ENCODE measurements at regions not wholly inside any gene's neighbourhood (a gene's known extent, or its start where the extent isn't known, plus 50 kb on each side); places are given as distances from the start of the nearest gene placed in this dataset.

DNA sequence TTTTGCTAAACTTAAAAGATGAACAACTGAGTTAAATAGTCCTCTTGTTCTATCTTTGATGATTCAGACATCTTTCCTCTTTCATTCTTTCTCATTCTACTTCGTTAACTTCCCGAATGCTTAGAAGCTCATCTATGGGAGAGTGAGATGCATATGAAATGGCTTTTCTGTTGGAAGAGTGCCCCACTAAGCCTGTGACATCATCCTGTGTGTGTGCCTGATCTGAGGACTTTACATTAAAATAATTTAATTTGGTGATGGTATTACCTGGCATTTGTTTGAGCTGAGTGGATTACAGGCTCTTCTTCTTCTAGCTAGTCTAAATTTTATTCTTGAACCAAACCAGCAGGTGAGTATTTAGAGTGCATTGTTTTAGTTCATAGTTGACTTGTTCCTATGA lies 626.5 kb downstream of the QKI start:
- no peak overlapping the region for H3K27ac Mint-ChIP-seq (ENCODE audit: unreplicated experiment)
- H3K9me3 Mint-ChIP-seq (ENCODE audit: unreplicated experiment), result peaks cover 11% of the 10 kb centered on the region
- H3K4me3 Mint-ChIP-seq (ENCODE audit: unreplicated experiment), result no peak overlapping the region
- peaks cover 6% of the 10 kb centered on the region for H3K36me3 Mint-ChIP-seq (ENCODE audit: low read depth, unreplicated experiment)
- TF ChIP-seq, protein P1, sequence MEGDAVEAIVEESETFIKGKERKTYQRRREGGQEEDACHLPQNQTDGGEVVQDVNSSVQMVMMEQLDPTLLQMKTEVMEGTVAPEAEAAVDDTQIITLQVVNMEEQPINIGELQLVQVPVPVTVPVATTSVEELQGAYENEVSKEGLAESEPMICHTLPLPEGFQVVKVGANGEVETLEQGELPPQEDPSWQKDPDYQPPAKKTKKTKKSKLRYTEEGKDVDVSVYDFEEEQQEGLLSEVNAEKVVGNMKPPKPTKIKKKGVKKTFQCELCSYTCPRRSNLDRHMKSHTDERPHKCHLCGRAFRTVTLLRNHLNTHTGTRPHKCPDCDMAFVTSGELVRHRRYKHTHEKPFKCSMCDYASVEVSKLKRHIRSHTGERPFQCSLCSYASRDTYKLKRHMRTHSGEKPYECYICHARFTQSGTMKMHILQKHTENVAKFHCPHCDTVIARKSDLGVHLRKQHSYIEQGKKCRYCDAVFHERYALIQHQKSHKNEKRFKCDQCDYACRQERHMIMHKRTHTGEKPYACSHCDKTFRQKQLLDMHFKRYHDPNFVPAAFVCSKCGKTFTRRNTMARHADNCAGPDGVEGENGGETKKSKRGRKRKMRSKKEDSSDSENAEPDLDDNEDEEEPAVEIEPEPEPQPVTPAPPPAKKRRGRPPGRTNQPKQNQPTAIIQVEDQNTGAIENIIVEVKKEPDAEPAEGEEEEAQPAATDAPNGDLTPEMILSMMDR (IDR thresholded peaks at IDR 0.05; ENCODE audit: unreplicated experiment), result no peak
- no peak for DNase-seq (ENCODE audit: low spot score)
- H3K4me1 Mint-ChIP-seq (ENCODE audit: unreplicated experiment), result peaks cover 9% of the 10 kb centered on the region
- peaks cover 2% of the 10 kb centered on the region for H3K27me3 Mint-ChIP-seq (ENCODE audit: unreplicated experiment)

DNA sequence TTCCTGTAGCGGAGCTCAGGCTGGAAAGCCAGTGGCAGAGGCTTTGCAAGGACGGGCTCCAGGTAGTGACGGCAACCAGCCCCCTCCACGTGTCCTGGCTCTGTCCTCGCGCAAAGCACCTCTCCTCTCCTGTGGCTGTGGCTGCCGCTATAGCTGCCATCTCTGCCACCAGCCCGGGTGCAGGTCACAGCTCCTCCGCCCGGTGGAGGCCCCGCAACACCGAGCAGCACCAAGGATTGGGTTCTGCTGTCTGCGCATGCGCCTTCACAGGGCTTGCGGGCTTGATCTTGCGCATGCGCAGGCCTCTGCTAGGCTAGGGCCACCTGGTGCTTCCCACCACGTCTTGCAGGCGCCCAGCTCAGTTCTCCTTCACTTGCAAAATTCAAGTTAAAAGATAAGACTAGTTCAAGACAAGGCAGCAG lies 625.4 kb downstream of the QKI start:
- H3K4me1 Mint-ChIP-seq (ENCODE audit: unreplicated experiment), result peaks cover 3% of the 10 kb centered on the region
- DNase-seq (ENCODE audit: low spot score), result no peak
- TF ChIP-seq, protein P1 (IDR thresholded peaks at IDR 0.05; ENCODE audit: unreplicated experiment), result no peak
- no peak overlapping the region for H3K4me3 Mint-ChIP-seq (ENCODE audit: unreplicated experiment)
- H3K36me3 Mint-ChIP-seq (ENCODE audit: low read depth, unreplicated experiment), result peaks cover 6% of the 10 kb centered on the region
- peaks cover 11% of the 10 kb centered on the region for H3K9me3 Mint-ChIP-seq (ENCODE audit: unreplicated experiment)
- no peak overlapping the region for H3K27ac Mint-ChIP-seq (ENCODE audit: unreplicated experiment)
- peaks cover 2% of the 10 kb centered on the region for H3K27me3 Mint-ChIP-seq (ENCODE audit: unreplicated experiment)

DNA sequence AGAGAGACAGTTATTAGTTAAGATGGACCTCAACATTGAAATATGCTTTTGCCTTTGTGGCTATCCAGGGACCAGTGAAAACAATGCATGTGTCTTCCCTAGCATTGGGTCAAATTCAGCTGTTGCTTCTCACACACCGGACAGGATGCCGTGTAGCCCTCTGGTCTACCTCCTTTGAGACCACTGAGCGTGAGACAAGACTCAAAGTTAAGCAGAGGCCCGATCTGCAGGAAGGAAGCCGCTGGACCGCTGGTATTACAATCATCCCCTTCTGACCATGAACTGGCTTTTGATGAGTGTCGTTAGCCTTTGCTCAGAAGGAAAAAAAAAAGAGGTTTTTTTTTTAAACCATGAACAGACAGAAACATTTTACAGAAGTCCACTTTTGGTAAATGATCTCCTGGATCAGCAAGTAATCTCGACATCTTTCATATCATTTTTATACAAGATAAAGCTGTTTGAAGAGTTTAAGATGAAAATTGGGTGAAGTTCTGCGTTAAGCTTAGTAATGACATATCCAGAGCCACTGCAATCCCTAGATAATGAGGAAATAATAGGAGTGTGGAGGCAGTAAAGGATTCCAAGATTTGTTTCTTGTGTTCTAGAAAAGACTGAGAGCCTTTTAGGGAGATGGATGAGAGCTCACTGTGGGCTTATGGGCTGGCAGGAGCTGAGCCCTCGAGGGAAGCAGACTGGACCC lies 622.8 kb downstream of the QKI start:
- DNase-seq (ENCODE audit: low spot score), result no peak
- Mint-ChIP-seq H3K4me1 (ENCODE audit: unreplicated experiment) (no peaks in the 10 kb centered on the region), H3K36me3 (ENCODE audit: low read depth, unreplicated experiment) (no peaks in the 10 kb centered on the region), H3K27me3 (ENCODE audit: unreplicated experiment) (no peaks in the 10 kb centered on the region), H3K4me3 (ENCODE audit: unreplicated experiment) (no peak overlapping the region), H3K9me3 (ENCODE audit: unreplicated experiment) (no peaks in the 10 kb centered on the region), H3K27ac (ENCODE audit: unreplicated experiment) (no peak overlapping the region)
- TF ChIP-seq, protein P1 (IDR thresholded peaks at IDR 0.05; ENCODE audit: unreplicated experiment), result no peak

DNA sequence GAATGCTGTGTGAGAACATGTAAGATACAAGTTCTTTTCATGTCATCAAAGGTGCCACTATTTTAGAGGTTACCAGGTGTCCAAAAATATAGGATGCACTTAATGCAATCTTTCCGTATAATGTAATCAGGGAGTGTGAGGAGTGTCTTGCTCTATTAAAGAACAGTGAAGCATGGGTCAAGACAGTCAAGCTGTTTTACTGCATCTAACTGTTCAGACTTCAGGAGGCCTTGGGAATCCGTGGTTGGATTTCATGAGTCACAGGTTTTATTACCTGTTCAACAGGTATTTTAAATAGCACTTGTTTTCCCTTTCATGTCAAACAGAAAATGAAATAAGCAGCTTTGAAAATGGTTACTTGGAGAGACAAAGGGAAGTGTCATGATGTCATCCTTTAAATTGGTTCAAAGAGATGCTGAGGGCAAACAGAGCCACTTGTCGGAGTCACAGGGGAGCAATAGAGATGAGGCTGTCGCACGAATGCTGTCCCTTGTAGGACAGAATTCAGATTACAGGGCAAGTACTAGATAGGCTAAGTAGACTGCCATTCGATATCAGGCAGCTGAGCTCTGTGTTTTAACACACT lies 621.5 kb downstream of the QKI start:
- no peak for DNase-seq (ENCODE audit: low spot score)
- no peaks in the 10 kb centered on the region for H3K27me3 Mint-ChIP-seq (ENCODE audit: unreplicated experiment)
- H3K4me3 Mint-ChIP-seq (ENCODE audit: unreplicated experiment), result no peak overlapping the region
- H3K36me3 Mint-ChIP-seq (ENCODE audit: low read depth, unreplicated experiment), result no peaks in the 10 kb centered on the region
- TF ChIP-seq, protein P1 (IDR thresholded peaks at IDR 0.05; ENCODE audit: unreplicated experiment), result no peak
- H3K9me3 Mint-ChIP-seq (ENCODE audit: unreplicated experiment), result no peaks in the 10 kb centered on the region
- no peak overlapping the region for H3K27ac Mint-ChIP-seq (ENCODE audit: unreplicated experiment)
- H3K4me1 Mint-ChIP-seq (ENCODE audit: unreplicated experiment), result no peaks in the 10 kb centered on the region

DNA sequence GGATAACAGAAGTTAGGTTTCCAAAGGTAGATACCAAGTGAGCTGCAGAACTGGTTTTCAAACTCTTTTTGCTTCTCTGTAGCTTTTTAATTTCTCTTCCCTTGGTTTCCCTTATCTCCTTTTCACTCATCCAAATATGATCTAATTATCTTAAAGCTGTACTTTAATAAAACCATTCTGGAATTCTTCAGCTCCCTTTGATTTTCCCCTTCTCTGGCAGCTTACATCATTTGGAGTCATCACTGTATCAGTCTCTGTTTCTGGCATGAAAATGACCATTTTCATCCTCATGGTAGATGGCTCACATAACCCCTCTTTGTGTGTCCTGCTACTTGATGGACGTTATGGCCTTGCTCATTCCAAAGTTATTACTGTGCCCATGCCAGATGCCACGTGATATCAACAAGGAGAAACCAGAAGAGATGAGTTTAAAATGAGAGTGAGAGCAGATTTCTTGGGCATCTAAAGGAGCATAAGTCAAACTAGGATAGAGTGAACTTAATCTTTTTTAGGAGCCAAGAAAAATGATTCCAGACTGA lies 620.2 kb downstream of the QKI start:
- DNase-seq (ENCODE audit: low spot score), result no peak
- no peak overlapping the region for H3K4me3 Mint-ChIP-seq (ENCODE audit: unreplicated experiment)
- no peaks in the 10 kb centered on the region for H3K36me3 Mint-ChIP-seq (ENCODE audit: low read depth, unreplicated experiment)
- H3K27me3 Mint-ChIP-seq (ENCODE audit: unreplicated experiment), result no peaks in the 10 kb centered on the region
- H3K27ac Mint-ChIP-seq (ENCODE audit: unreplicated experiment), result no peak overlapping the region
- H3K4me1 Mint-ChIP-seq (ENCODE audit: unreplicated experiment), result no peaks in the 10 kb centered on the region
- TF ChIP-seq, protein P1 (IDR thresholded peaks at IDR 0.05; ENCODE audit: unreplicated experiment), result no peak
- no peaks in the 10 kb centered on the region for H3K9me3 Mint-ChIP-seq (ENCODE audit: unreplicated experiment)
